Epithelial cell of esophagus (primary cell): ENCODE measurements at regions not wholly inside any gene's neighbourhood (a gene's known extent, or its start where the extent isn't known, plus 50 kb on each side); places are given as distances from the start of the nearest gene placed in this dataset.

ENCODE experiments used
- DNase-seq: peaks from one replicate; pipeline ENCODE4 v3.0.0; 2010; ENCODE audit warnings: low read depth
- H3K4me3 ChIP-seq: 2 replicates; pipeline ENCODE4 v1.5.1; 2011; ENCODE audit warnings: mild to moderate bottlenecking, low read length, control low read depth
- CTCF ChIP-seq: IDR thresholded peaks from 2 replicates; pipeline ENCODE4 v1.5.1; 2011; ENCODE audit warnings: low read depth, mild to moderate bottlenecking, low read length, control low read depth, inconsistent platforms; ENCODE audit not compliant: insufficient read depth; ENCODE audit errors: missing control alignments

GRCh38 chr18:67954594-67954993 lies 438.1 kb upstream of the DSEL start:
- DNase-seq = no peak
- no peak for TF ChIP-seq CTCF
- H3K4me3 ChIP-seq = no peak overlapping the region

- TF ChIP-seq CTCF = no peak
- H3K4me3 ChIP-seq = no peak overlapping the region
- DNase-seq = peak; percentile 12
These were observed 434.6 kb upstream of the DSEL start for GRCh38 chr18:67951137-67951536.

GRCh38 chr18:67938660-67939059 lies 422.1 kb upstream of the DSEL start:
- no peak for DNase-seq
- TF ChIP-seq CTCF = no peak

GRCh38 chr18:67935638-67936037 lies 419.1 kb upstream of the DSEL start:
- H3K4me3 ChIP-seq = no peak overlapping the region
- no peak for TF ChIP-seq CTCF
- no peak for DNase-seq

More at GRCh38 chr18:67938660-67939059, 422.1 kb upstream of the DSEL start:
- H3K4me3 ChIP-seq = no peak overlapping the region

- DNase-seq = no peak
- TF ChIP-seq CTCF = no peak
- H3K4me3 ChIP-seq = no peak overlapping the region
These were observed 416.8 kb upstream of the DSEL start for GRCh38 chr18:67933271-67933670.

GRCh38 chr18:67932271-67932670 lies 415.8 kb upstream of the DSEL start:
- no peak overlapping the region for H3K4me3 ChIP-seq
- no peak for TF ChIP-seq CTCF
- no peak for DNase-seq
